Activated T-cell treated with anti-CD3 and anti-CD28 coated beads, Interleukin-2, amount 50 U/mL, for 48 hours (primary cell): ENCODE measurements at regions not wholly inside any gene's neighbourhood (a gene's known extent, or its start where the extent isn't known, plus 50 kb on each side); places are given as distances from the start of the nearest gene placed in this dataset.
"Not testable (repeated sequence)": the region's sequence is repeated elsewhere in the genome, so short reads cannot be mapped to it uniquely, and the experiment has no call there.

Experiments used
- DNase-seq, 2 experiments: peaks; one replicate each; pipeline ENCODE4 v3.0.0-alpha.2; 2020

DNA sequence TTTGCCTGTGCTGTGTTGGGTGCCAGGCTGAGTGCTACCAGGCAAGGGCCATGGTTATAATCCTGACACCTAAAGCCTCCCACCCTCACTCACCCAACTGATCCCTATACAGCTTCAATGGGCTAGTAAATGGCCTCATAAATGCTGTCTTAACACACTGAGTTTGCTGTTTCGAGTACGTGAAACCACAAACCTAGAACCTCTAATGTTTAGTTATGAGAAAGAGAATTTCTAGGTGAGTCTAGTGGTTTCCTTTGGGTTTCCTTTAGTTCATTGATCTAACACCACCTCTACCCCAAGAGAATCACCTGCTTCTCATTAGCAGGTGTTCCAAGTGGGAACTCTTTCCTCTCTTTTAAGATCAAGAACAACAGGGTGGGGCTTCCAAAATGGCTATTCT lies 172.0 kb downstream of the MC4R start:
- DNase-seq, result no peak

DNA sequence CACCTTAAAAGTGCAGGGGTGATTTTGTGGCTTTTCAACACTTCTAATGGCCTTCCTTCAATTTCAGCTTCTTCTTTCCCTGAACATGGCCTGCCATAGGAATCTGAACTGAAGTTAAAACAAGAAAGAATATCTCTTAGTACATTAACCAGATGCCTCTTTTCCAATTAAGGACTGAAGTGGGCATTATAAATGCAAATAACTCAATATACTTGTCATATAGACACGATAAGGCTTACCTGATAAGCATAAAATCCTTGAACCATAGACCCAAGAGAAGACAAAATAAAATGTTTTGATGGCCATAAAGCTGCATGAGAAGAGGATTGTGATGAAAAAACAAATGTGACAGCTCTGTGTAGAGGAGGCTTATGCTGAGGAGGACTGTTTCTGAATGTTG lies 173.1 kb downstream of the MC4R start:
- no peak for DNase-seq

DNA sequence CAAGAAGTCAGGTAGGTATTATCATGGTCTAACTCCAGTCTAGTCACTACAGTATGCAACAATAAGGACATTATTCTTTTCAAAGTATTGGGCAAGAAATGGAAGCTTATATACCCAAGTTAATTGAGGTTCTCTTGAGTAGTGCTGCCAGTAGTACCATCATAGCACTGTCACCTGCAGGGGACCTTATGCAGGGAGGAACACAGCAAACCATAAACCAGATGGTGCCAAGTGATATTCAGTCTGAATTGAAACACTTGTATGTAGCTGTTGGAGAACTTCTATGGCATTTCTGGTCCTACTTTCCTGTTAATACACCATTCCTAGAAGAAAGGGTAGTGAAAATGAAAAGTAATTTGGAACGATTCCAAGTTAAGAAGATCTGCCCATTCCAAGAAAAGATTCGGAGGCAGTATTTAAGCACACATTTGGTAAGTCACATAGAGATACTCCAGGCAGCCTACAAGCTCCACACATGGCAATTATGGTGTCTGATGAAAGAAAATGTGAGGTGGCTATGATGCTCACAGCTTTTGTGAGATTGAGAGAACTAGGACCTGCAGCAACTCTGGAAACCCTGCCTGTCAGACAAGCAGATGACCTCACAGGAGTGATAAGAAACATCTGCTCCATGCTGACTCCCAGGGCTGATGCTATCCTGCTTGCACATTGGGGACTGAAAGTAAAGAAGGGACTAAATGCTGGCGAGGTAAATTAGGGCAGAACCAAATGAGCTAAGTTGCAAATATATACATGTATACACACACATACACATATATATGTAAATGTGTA lies 174.7 kb downstream of the MC4R start:
- no peak for DNase-seq

DNA sequence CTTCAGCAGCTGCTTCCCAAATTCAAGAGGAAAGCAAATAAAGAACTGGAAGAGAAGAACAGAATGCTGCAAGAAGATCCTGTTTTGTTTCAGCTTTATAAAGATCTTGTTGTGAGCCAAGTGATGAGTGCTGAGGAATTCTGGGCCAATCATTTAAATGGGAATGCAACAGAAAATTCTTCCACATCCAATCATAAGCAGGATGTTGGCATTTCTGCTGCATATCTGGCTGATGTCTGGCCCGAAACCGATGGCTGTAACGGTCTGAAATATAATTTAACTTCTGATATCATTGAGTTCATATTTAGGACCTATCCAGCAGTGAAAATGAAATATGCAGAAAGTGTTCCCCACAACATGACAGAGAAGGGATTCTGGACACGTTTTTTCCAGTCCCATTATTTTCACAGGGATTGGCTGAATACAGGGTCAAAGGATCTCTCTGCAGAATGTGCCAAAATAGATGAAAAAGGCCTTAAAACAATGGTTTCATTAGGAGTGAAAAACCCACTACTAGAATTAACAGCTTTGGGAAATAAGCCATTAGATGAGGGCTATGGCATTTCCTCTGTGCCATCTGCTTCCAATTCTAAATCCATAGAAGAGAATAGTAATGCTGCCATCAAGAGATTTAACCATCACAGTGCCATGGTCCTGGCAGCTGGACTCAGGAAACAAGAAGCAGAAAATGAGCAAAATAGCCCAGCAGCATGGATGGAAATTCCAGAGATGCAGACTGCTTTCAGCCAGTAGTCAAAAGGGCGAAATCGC lies 175.6 kb downstream of the MC4R start:
- no peak for DNase-seq

DNA sequence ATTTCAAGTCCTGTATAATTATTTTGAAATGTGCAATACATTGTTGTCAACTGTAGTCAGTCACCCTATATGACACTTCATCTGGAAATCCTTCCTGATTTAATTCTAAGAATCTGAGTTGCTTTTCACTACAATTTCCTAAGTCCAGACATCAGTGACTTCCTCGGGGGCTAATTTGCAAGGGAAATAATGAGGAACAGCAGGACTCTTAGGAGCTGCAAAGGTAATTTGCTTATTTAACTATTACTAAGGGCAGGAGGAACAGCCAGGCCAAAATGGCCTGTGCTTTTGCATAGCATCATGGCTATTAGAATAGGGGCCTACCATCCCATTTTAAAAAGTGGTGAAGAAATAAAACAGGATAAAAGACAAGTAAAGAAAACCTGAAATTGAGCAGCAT lies 178.8 kb downstream of the MC4R start:
- no peak for DNase-seq

DNA sequence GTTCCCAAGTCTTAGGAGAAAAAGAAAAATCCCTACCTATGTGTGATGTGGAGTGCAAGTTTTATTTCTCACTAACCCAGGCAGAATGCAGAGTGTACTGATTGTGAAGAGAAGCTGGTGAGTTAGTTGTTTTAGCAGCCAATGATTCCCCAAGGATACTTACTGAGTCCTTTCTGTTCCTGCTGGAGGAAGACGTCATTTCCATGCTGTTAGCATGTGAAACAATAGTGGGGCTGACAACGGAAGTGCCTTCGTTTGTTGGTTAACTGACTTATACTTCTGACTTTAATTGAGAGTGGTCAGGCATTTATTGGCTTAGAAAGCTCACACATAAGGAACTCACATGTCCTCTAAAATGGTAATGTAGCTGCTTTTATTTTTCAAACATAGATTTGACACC lies 180.6 kb downstream of the MC4R start:
- no peak for DNase-seq

DNA sequence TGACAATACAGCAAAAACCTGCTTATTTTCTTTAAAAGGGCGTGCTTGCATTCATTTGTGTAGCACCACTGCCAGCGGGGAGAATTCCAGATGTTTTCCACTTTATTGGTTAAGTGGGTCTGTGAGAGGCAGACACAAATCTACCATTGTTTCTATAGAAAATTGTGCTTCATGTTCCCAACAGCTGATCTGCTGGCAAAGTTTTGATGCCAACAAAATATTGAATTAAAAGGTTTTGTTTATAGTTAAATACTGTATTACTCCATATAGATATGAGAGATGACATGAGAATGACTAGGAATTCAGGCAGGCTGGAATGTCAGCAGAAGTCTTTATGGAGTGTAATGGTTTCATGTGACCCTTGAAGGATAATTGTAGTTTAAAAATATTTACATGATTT lies 182.7 kb downstream of the MC4R start:
- DNase-seq, result no peak

DNA sequence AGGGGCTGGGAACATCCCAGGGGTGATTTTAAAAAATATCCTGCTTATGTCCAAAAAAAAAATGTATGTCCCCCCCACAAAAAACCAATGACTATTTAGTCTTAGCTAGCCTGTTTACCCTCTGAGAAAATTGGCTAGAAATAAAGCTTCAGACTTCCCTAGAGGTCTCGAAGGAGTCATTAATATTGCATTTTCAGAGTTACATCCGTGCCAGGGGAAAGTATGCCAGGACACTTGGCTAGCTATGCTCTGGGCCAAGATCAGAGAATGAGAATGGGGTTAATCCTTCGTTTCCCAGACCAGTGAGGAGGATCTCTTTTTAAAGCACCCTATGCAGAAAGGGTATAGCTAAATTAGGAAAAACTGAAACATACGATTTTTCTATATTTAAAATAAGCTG lies 183.6 kb downstream of the MC4R start:
- DNase-seq, result no peak

DNA sequence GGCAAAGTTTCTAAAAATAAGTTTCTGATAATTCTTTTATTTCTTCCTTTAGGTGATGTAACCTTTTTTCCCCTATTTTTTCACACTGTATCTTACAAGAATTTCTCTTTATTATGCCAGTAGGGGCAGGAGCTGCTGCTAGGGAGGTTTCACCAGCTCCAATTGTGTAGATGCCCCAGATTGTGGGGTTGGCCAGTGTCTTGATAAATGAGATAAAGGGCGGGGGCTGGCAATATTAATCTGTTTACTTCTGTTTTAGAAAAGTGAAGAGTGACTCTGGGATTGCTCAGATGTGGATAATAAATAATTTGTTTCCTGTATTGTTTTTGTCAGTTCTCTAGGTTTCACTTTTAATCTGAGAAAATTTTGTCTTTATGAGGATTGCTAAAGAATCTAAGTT lies 190.4 kb downstream of the MC4R start:
- DNase-seq, result no peak

DNA sequence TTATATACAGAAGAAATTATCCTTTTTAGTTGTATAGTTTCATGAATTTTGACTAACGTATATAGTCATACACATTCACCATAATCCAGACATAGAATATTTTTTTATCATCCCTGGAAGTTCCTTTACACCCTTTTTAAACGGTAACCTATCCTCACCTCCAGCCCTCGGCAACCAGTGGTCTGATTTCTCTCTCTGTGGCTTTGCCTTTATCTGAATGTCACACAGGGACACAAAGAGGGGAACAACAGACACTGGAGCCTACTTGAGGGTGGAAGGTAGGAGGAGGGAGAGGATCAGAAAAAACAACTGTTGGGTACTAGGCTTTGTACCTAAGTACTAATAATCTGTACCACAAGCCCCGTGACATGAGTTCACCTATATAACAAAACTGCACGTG lies 191.9 kb downstream of the MC4R start:
- DNase-seq, result no peak

DNA sequence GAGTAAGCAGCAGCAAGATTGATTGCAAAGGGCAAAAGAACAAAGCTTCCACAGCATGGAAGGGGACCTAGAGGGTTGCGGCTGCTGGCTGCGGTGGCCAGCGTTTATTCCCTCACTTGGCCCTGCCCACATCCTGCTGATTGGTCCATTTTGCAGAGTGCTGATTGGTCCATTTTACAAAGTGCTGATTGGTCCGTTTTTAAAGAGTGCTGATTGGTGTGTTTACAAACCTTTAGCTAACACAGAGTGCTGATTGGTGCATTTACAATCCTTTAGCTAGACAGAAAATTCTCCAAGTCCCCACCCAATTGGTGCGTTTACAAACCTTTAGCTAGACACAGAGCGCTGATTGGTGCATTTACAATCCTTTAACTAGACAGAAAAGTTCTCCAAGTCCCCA lies 194.4 kb downstream of the MC4R start:
- not testable (repeated sequence) for DNase-seq

DNA sequence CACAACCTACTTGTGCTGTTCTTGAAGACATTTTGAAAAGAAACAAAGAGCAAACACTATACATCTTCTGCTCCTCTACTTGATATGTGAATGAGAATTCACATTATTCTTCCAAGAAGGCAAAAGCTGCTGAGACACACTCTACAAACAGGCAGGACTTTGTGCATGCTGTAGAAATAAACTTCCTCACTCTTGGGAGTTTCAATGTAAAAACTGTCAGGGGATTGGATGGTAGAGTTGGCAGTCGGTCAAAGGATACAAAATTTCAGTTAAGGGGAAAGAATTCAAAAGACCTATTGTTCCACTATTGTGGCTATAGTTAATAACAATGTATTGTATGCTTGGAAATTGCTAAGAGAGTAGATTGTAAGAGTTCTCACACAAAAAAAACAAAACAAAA lies 196.3 kb downstream of the MC4R start:
- no peak for DNase-seq

DNA sequence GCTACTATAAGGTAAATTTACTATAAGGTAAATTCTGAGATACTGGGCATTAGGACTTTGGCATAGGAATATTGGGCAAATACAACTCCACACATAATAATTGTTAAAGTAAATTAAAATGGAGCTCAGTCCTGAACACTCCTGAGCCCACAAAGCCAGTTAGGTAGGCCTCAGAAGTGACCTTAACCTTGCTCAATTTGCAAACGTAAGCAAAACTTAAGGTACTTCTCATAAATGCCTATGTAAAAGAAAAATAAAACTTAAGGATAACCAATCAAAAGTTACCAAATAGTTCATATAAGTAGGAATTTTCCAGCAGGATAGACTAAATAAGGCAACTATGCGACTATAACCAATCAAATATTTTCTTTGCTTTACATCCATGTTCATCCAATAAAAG lies 197.7 kb downstream of the MC4R start:
- DNase-seq, result no peak

DNA sequence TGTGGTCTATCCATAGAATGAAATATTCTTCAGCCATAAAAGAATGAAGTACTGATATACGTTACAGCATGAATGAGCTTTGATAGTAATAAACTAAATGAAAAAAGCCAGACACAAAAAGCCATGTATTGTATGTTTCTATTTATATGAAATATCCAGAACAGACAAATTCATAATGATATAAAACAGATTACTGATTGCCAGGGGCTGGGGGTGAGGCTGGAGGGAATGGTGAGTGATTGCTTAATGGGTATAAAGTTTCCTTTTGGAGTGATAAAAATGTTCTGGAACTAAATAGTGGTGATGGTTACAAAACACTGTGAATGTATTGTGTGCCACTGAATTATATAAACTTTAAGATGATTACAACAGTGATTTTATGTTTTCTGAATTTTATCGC lies 200.5 kb downstream of the MC4R start:
- no peak for DNase-seq

DNA sequence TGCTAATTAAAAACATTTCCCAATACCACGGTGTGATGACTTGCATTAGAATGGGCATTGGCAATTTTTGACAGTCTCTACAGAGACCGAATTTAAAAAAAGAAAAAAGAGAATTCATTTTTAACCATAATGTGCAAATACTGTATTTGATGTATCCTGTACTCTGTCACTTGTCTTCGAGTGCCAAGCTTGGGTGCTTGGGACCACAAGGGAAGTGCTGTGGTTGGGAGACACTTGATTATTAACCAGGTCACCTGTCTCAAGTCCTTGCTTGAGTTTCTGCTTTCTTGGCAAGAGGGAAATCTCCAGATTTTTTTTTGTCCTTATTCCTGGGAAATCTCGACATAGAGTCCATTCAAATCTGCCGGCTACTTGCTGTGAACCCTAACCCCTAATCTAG lies 209.0 kb downstream of the MC4R start:
- DNase-seq, result no peak

DNA sequence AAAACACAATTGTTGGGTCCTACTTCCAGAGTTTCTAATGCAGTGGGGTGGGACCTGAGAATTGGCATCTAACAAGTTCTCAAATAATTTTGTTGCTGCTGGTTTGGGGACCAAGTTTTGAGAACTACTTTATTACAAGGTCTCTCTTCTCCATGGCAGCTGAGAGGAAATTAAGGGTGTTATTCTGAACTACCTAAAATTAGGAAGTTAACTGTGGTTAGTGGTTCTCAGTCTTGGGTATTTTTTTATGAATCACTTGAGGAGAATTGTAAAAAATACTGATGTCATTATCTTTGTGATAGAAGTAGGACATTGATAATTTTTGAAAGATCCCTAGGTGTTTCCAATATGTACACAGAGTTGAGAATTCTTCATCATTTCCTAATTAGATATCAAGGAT lies 210.2 kb downstream of the MC4R start:
- DNase-seq, result no peak

DNA sequence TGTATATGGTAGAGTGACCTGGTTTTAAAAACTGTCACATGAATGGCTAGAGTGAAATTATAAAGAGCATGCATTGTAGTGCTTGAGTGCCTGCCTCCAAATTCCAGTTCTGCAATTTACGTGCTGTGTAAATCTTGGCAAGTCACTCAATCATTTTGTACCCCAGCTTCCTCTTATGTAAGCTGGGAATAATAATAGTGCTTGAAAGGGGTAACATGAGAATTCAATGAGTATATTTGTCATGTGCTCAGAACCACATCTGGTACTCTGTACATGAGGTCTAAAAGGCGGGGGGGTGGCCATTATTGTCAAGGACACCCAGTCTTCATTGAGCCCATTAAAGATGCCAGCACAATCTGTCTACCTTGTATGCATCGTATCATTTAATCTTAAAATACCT lies 214.8 kb downstream of the MC4R start:
- DNase-seq, result no peak

DNA sequence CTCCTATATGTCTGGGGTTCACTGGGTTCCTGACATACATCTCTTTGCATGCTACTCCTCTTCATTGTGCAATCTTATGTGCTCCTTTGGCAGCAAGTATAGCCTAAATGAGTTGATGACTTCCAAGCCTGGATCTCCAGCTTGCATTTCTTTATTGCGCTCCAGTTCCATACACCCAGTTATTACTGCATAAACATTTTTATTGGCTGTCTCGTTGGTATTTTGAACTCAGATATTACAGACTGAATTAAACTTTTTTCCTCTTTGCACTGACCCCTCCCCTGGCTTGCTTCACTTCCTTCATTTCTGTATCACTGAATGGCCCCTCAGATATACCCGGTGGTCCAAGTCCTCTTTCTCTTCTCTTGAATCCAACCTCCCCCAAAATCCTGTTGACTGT lies 219.2 kb downstream of the MC4R start:
- no peak for DNase-seq

DNA sequence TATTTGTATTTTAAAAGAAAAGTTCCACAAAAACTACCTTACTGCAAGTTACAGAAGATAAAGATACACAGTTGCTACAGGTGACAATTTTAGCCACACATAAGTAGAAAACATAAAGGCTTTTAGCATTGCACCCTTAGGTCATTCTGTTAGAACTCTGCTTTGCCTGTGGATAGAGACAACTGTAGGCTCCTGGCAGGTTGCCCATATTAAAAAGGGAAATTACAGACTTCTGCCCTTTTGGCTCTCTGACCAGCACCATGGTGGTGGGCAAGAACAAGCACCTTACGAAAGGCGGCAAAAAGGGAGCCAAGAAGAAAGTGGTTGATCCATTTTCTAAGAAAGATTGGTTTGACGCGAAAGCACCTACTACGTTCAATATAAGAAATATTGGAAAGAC lies 223.3 kb downstream of the MC4R start:
- DNase-seq, result no peak

DNA sequence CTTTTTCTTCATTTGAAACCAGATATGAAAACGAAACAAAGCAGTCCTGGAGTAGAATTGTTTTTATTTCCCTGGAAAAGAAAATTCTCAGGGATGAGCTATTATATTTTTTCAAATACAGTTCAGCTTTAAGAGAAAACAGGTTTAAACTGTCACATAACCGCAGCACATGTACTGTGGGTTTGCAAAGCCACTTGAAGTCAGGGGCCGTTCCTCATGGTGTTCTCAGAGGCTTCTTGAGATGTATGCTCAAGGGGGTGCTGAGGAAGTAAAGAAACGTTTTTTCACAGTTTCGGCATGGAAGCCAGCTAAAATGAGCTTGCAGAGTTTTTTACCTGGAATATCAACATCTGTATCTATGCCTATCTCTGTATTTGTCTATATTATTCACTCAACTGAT lies 225.3 kb downstream of the MC4R start:
- no peak for DNase-seq

DNA sequence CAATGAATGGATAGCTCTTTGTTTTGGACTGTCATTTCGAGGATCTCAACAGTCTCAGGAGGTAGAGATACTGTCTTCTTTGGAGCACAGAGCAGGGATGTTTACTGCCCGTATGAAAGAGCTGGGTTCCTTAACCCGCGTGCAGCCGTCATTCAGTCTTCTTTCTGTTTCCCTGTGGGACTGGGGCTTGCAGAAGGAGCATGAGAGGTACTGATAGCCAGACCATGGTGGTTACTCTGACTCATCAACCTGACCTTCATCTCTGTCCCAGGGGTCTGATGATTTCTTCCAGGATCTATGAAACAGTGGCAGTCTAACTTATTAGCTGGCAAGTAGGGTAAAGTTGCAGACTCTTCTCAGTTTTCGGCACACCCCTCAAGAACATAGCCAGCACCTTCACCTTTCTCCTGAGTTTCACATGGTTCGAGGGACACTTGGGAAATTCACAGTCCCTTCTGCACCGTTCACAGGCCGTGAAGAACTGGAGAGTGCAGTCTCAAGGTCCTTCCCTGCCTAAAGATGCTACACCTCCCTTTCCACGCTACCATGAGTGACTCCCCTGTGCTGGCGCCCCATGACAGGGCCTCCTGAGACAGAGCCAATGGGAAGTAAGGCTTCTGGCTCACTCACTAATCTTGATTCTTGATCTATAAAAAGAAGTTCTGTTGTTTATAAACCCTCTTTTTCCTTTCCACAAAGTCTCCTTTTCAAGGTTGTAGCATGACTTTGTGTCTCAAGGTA lies 226.2 kb downstream of the MC4R start:
- DNase-seq, result no peak

DNA sequence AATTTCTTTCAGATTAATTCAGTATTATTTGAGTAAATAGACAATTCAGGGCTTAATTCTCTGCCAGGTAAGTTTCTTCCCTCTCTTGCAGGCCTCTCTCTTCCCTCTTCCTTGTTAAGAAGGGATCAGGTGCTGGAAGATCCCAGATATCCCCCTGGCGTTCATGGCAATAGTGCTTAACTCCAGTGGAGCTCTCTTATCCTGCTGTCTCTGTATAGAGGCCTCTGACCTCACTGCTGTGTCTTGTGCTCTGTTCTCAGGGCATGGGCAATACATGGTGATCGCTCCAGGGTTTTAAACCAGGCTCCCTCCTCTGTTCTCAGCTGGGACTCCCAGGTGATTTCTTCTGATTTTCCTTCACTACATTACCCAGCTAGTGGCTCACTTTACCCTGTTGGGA lies 226.8 kb downstream of the MC4R start:
- DNase-seq, result no peak

DNA sequence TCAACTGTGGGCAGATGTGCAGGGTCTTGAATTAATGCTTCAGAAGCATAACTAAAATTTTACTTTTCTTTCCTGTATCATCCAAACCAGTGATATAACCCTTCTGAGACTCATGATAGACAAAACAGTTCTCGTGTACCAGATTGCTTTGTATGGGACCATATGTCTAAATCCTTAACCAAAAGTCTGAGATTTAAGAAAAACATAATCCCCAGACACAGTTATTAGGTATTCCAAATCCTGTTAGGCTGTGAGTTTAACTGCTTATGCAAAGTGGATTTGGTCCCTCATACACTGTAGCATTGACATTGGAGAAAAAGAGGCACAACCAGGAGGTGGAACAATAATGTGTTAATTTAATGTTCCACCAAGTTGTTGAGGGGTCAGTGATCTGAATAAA lies 235.0 kb downstream of the PMAIP1 start:
- no peak for DNase-seq

DNA sequence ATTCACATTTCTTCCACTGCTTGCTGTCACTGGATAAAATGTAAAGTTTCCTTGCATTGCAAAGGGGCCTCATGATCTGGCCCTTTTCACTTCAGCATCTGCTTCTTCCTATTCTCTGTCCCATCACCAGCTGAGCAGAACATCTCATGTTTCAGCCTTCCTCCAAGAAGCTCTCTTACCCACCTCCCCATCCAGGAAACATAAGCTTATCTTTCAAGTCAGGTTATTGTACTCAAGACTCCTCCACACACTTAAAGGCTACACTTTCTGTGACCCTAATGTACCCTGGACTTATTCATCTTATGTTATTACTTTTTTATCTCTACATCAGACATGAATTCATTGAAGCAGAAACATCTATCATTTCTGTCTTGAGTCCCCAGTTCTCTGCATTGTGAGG lies 230.5 kb downstream of the PMAIP1 start:
- DNase-seq, result no peak
